Astrocyte (in vitro differentiated cells and primary cell): ENCODE measurements at regions not wholly inside any gene's neighbourhood (a gene's known extent, or its start where the extent isn't known, plus 50 kb on each side); places are given as distances from the start of the nearest gene placed in this dataset.
"Not testable (repeated sequence)": the region's sequence is repeated elsewhere in the genome, so short reads cannot be mapped to it uniquely, and the experiment has no call there.

Experiments
- DNase-seq: peaks from one replicate; pipeline ENCODE4 v3.0.0-alpha.2; 2010; ENCODE audit warnings: low read depth
- FAIRE-seq: peaks from 2 replicates; lab custom pipeline; 2011; peaks lifted over from hg19 to GRCh38; lab: Jason Lieb, UNC
- H2AFZ ChIP-seq: 2 replicates; pipeline ENCODE4 v1.6.0; 2012; ENCODE audit warnings: low read depth, low read length, inconsistent platforms
- H3K27ac ChIP-seq: 2 replicates; pipeline ENCODE4 v1.5.1; 2011; ENCODE audit warnings: low read depth, low read length, inconsistent platforms
- H3K27me3 ChIP-seq: 2 replicates; pipeline ENCODE4 v1.6.0; 2011; ENCODE audit warnings: low read length, inconsistent platforms; ENCODE audit not compliant: insufficient read depth
- H3K36me3 ChIP-seq: 2 replicates; pipeline ENCODE4 v1.5.1; 2011; ENCODE audit warnings: low read length, inconsistent platforms; ENCODE audit not compliant: insufficient read depth
- H3K4me1 ChIP-seq: 2 replicates; pipeline ENCODE4 v1.5.1; 2011; ENCODE audit warnings: low read length, inconsistent platforms; ENCODE audit not compliant: insufficient read depth
- H3K4me2 ChIP-seq: 2 replicates; pipeline ENCODE4 v1.6.0; 2012; ENCODE audit warnings: low read length, inconsistent platforms
- H3K4me3 ChIP-seq: 2 replicates; pipeline ENCODE4 v1.5.1; 2011; ENCODE audit warnings: low read depth, mild to moderate bottlenecking, low read length, inconsistent platforms; ENCODE audit not compliant: insufficient read depth
- H3K79me2 ChIP-seq: 2 replicates; pipeline ENCODE4 v1.6.0; 2012; ENCODE audit warnings: mild to moderate bottlenecking, low read length, inconsistent platforms; ENCODE audit not compliant: insufficient read depth
- H3K9ac ChIP-seq: 2 replicates; pipeline ENCODE4 v1.6.0; 2012; ENCODE audit warnings: mild to moderate bottlenecking, low read length, inconsistent platforms
- H3K9me3 ChIP-seq: 2 replicates; pipeline ENCODE4 v1.5.1; 2012; ENCODE audit warnings: low read depth, mild to moderate bottlenecking, low read length, inconsistent platforms; ENCODE audit not compliant: insufficient read depth
- H4K20me1 ChIP-seq: 2 replicates; pipeline ENCODE4 v1.6.0; 2012; ENCODE audit warnings: low read length, inconsistent platforms; ENCODE audit not compliant: insufficient read depth
- H3K27ac Mint-ChIP-seq: one replicate; pipeline ENCODE4 v1.8.0; 2021; ENCODE audit warnings: mild to moderate bottlenecking, mixed read lengths; ENCODE audit not compliant: unreplicated experiment
- H3K27me3 Mint-ChIP-seq: one replicate; pipeline ENCODE4 v1.8.0; 2021; ENCODE audit warnings: low read depth, mixed read lengths; ENCODE audit not compliant: unreplicated experiment
- H3K36me3 Mint-ChIP-seq: one replicate; pipeline ENCODE4 v1.8.0; 2021; ENCODE audit warnings: low read depth, mixed read lengths; ENCODE audit not compliant: unreplicated experiment
- H3K4me1 Mint-ChIP-seq: one replicate; pipeline ENCODE4 v1.8.0; 2021; ENCODE audit warnings: low read depth, mixed read lengths; ENCODE audit not compliant: unreplicated experiment
- H3K4me3 Mint-ChIP-seq: one replicate; pipeline ENCODE4 v1.8.0; 2021; ENCODE audit warnings: mild to moderate bottlenecking, moderate library complexity, mixed read lengths; ENCODE audit not compliant: unreplicated experiment
- H3K9me3 Mint-ChIP-seq: one replicate; pipeline ENCODE4 v1.8.0; 2021; ENCODE audit warnings: mild to moderate bottlenecking, mixed read lengths; ENCODE audit not compliant: unreplicated experiment
- EZH2 ChIP-seq: IDR thresholded peaks from 2 replicates; pipeline ENCODE4 v1.6.1; 2012; ENCODE audit warnings: mild to moderate bottlenecking, low read length, inconsistent platforms; ENCODE audit not compliant: insufficient read depth
- TF ChIP-seq, protein P1 (sequence below): IDR thresholded peaks from 2 replicates; pipeline ENCODE4 v1.5.1; 2011; ENCODE audit warnings: low read depth, mild to moderate bottlenecking, inconsistent platforms, low read length, moderate library complexity; ENCODE audit not compliant: insufficient read depth

GRCh38 chr2:8508766-8509165, 173.1 kb upstream of the ID2 start:
- peaks cover 4% of the 10 kb centered on the region for H3K4me1 Mint-ChIP-seq
- no peak overlapping the region for H3K27ac Mint-ChIP-seq
- no peak for FAIRE-seq

GRCh38 chr2:8509621-8510020, 172.2 kb upstream of the ID2 start:
- peaks cover 4% of the 10 kb centered on the region for H3K36me3 Mint-ChIP-seq
- H3K9me3 Mint-ChIP-seq, result peaks cover 34% of the 10 kb centered on the region
- peaks cover 9% of the 10 kb centered on the region for H3K27me3 Mint-ChIP-seq
- H3K4me3 ChIP-seq, result no peak overlapping the region
- no peak for DNase-seq
- no peak for FAIRE-seq
- H3K27ac Mint-ChIP-seq, result no peak overlapping the region
- no peak overlapping the region for H3K4me2 ChIP-seq
- peaks cover 2% of the 10 kb centered on the region for H3K27me3 ChIP-seq
- H3K4me1 Mint-ChIP-seq, result peaks cover 4% of the 10 kb centered on the region
- no peaks in the 10 kb centered on the region for H3K36me3 ChIP-seq
- H3K4me3 Mint-ChIP-seq, result no peak overlapping the region
- H2AFZ ChIP-seq, result no peak overlapping the region
- H3K4me1 ChIP-seq, result peaks cover 8% of the 10 kb centered on the region
- TF ChIP-seq EZH2, result no peak
- TF ChIP-seq, protein P1, sequence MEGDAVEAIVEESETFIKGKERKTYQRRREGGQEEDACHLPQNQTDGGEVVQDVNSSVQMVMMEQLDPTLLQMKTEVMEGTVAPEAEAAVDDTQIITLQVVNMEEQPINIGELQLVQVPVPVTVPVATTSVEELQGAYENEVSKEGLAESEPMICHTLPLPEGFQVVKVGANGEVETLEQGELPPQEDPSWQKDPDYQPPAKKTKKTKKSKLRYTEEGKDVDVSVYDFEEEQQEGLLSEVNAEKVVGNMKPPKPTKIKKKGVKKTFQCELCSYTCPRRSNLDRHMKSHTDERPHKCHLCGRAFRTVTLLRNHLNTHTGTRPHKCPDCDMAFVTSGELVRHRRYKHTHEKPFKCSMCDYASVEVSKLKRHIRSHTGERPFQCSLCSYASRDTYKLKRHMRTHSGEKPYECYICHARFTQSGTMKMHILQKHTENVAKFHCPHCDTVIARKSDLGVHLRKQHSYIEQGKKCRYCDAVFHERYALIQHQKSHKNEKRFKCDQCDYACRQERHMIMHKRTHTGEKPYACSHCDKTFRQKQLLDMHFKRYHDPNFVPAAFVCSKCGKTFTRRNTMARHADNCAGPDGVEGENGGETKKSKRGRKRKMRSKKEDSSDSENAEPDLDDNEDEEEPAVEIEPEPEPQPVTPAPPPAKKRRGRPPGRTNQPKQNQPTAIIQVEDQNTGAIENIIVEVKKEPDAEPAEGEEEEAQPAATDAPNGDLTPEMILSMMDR, result no peak
- no peak overlapping the region for H3K27ac ChIP-seq
- H3K9me3 ChIP-seq, result no peaks in the 10 kb centered on the region
- no peaks in the 10 kb centered on the region for H3K79me2 ChIP-seq
- H4K20me1 ChIP-seq, result no peaks in the 10 kb centered on the region
- H3K9ac ChIP-seq, result no peak overlapping the region

More at GRCh38 chr2:8508766-8509165, 173.1 kb upstream of the ID2 start:
- no peak overlapping the region for H3K4me3 Mint-ChIP-seq
- no peaks in the 10 kb centered on the region for H4K20me1 ChIP-seq
- no peak overlapping the region for H3K4me2 ChIP-seq
- H3K9ac ChIP-seq, result no peak overlapping the region
- no peak overlapping the region for H3K4me3 ChIP-seq
- H3K36me3 ChIP-seq, result no peaks in the 10 kb centered on the region
- H3K27ac ChIP-seq, result no peak overlapping the region
- peaks cover 30% of the 10 kb centered on the region for H3K9me3 Mint-ChIP-seq
- peaks cover 8% of the 10 kb centered on the region for H3K4me1 ChIP-seq
- H3K36me3 Mint-ChIP-seq, result no peaks in the 10 kb centered on the region
- no peaks in the 10 kb centered on the region for H3K79me2 ChIP-seq
- TF ChIP-seq EZH2, result no peak
- TF ChIP-seq, protein P1, result no peak
- peaks cover 3% of the 10 kb centered on the region for H3K27me3 Mint-ChIP-seq
- no peak overlapping the region for H2AFZ ChIP-seq
- no peak for DNase-seq
- H3K27me3 ChIP-seq, result no peaks in the 10 kb centered on the region
- H3K9me3 ChIP-seq, result no peaks in the 10 kb centered on the region

DNA sequence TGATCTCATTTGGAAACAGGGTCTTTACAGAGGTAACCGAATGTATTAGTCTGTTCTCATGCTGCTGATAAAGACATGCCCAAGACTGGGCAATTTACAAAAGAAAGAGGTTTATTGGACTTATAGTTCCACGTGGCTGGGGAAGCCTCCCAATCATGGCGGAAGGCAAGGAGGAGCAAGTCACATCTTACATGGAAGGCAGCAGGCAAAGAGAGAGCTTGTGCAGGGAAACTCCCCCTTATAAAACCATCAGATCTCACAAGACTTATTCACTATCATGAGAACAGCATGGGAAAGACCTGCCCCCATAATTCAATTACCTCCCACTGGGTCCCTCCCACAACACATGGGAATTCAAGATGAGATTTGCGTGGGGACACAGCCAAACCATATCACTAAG, 171.8 kb upstream of the ID2 start:
- H2AFZ ChIP-seq, H3K27ac ChIP-seq, H3K27ac Mint-ChIP-seq, H3K36me3 Mint-ChIP-seq, H3K4me1 Mint-ChIP-seq, H3K9me3 ChIP-seq, H3K79me2 ChIP-seq, H3K27me3 ChIP-seq, H3K4me1 ChIP-seq, H3K36me3 ChIP-seq, H3K4me3 ChIP-seq, H3K9ac ChIP-seq, H3K4me2 ChIP-seq, H4K20me1 ChIP-seq, H3K4me3 Mint-ChIP-seq, FAIRE-seq, DNase-seq: not testable (repeated sequence)
- peaks cover 35% of the 10 kb centered on the region for H3K9me3 Mint-ChIP-seq
- peaks cover 13% of the 10 kb centered on the region for H3K27me3 Mint-ChIP-seq
